Progenitor cell of endocrine pancreas (in vitro differentiated cells): ENCODE measurements at regions not wholly inside any gene's neighbourhood (a gene's known extent, or its start where the extent isn't known, plus 50 kb on each side); places are given as distances from the start of the nearest gene placed in this dataset.
A peak's percentile ranks its signal among the peaks of the same experiment; 100 is the strongest.
"Not testable (repeated sequence)": the region's sequence is repeated elsewhere in the genome, so short reads cannot be mapped to it uniquely, and the experiment has no call there.

Experiments used
- DNase-seq: peaks from one replicate; pipeline ENCODE4 v3.0.0; 2021; ENCODE audit warnings: low spot score; ENCODE audit not compliant: unreplicated experiment
- H3K27ac Mint-ChIP-seq: 2 replicates; pipeline ENCODE4 v1.8.0; 2021; ENCODE audit warnings: mild to moderate bottlenecking, moderate library complexity, mixed read lengths
- H3K27me3 Mint-ChIP-seq: 2 replicates; pipeline ENCODE4 v1.8.0; 2021; ENCODE audit warnings: mixed read lengths
- H3K36me3 Mint-ChIP-seq: 2 replicates; pipeline ENCODE4 v1.8.0; 2022; ENCODE audit warnings: mixed read lengths; ENCODE audit not compliant: insufficient read depth
- H3K4me1 Mint-ChIP-seq: 2 replicates; pipeline ENCODE4 v1.8.0; 2021; ENCODE audit warnings: low read depth, mixed read lengths
- H3K4me3 Mint-ChIP-seq: 2 replicates; pipeline ENCODE4 v1.8.0; 2021; ENCODE audit warnings: low read depth, mild to moderate bottlenecking, moderate library complexity, mixed read lengths
- H3K9me3 Mint-ChIP-seq: 2 replicates; pipeline ENCODE4 v1.8.0; 2021; ENCODE audit warnings: low read depth, mixed read lengths
- CTCF ChIP-seq: fragments of 200-600 bp; sonication (generic); IDR thresholded peaks from one replicate; pipeline ENCODE4 v1.5.0; 2021; ENCODE audit warnings: antibody characterized with exemption, mild to moderate bottlenecking; ENCODE audit not compliant: unreplicated experiment

GRCh38 chr14:63147018-63147417 is 57.2 kb upstream of the RHOJ start:
- no peak for DNase-seq
- H3K27ac Mint-ChIP-seq = no peak overlapping the region
- no peaks in the 10 kb centered on the region for H3K36me3 Mint-ChIP-seq
- peaks cover 36% of the 10 kb centered on the region for H3K9me3 Mint-ChIP-seq
- no peak for TF ChIP-seq CTCF
- no peaks in the 10 kb centered on the region for H3K4me1 Mint-ChIP-seq
- H3K27me3 Mint-ChIP-seq = no peaks in the 10 kb centered on the region
- H3K4me3 Mint-ChIP-seq = no peak overlapping the region

GRCh38 chr14:63134801-63135200 is 69.4 kb upstream of the RHOJ start:
- Mint-ChIP-seq H3K27me3 (no peaks in the 10 kb centered on the region), H3K27ac (no peak overlapping the region), H3K4me3 (no peak overlapping the region), H3K4me1 (no peaks in the 10 kb centered on the region), H3K9me3 (peaks cover 3% of the 10 kb centered on the region), H3K36me3 (peaks cover 1% of the 10 kb centered on the region)
- peak; percentile 66 for TF ChIP-seq CTCF
- no peak for DNase-seq

GRCh38 chr14:63130531-63130930 is 73.7 kb upstream of the RHOJ start:
- H3K36me3 Mint-ChIP-seq = no peaks in the 10 kb centered on the region
- H3K27ac Mint-ChIP-seq = no peak overlapping the region
- no peak for DNase-seq
- H3K27me3 Mint-ChIP-seq = peaks cover 3% of the 10 kb centered on the region
- TF ChIP-seq CTCF = no peak
- H3K9me3 Mint-ChIP-seq = no peaks in the 10 kb centered on the region
- no peaks in the 10 kb centered on the region for H3K4me1 Mint-ChIP-seq
- H3K4me3 Mint-ChIP-seq = no peak overlapping the region

- not testable (repeated sequence) for H3K27ac Mint-ChIP-seq
Observed at GRCh38 chr14:63106487-63106886, 61.2 kb upstream of the KCNH5 start.

GRCh38 chr14:63100552-63100951 is 55.3 kb upstream of the KCNH5 start:
- no peak for DNase-seq
- TF ChIP-seq CTCF = no peak
- Mint-ChIP-seq H3K4me3 (no peak overlapping the region), H3K9me3 (no peaks in the 10 kb centered on the region), H3K4me1 (no peaks in the 10 kb centered on the region), H3K27me3 (no peaks in the 10 kb centered on the region), H3K27ac (no peak overlapping the region), H3K36me3 (no peaks in the 10 kb centered on the region)

More at GRCh38 chr14:63106487-63106886, 61.2 kb upstream of the KCNH5 start:
- DNase-seq, H3K9me3 Mint-ChIP-seq, H3K4me1 Mint-ChIP-seq, H3K27me3 Mint-ChIP-seq, H3K4me3 Mint-ChIP-seq, H3K36me3 Mint-ChIP-seq: not testable (repeated sequence)

GRCh38 chr14:63096186-63096585 is 50.9 kb upstream of the KCNH5 start:
- Mint-ChIP-seq H3K4me3 (no peak overlapping the region), H3K4me1 (no peaks in the 10 kb centered on the region)
- no peak for TF ChIP-seq CTCF

More at GRCh38 chr14:63096186-63096585, 50.9 kb upstream of the KCNH5 start:
- no peak for DNase-seq
- no peaks in the 10 kb centered on the region for H3K36me3 Mint-ChIP-seq
- no peak overlapping the region for H3K27ac Mint-ChIP-seq
- H3K27me3 Mint-ChIP-seq = no peaks in the 10 kb centered on the region
- H3K9me3 Mint-ChIP-seq = no peaks in the 10 kb centered on the region
